Dedifferentiated amniotic fluid mesenchymal stem cell (primary cell): ENCODE measurements at regions not wholly inside any gene's neighbourhood (a gene's known extent, or its start where the extent isn't known, plus 50 kb on each side); places are given as distances from the start of the nearest gene placed in this dataset.
"Not testable (repeated sequence)": the region's sequence is repeated elsewhere in the genome, so short reads cannot be mapped to it uniquely, and the experiment has no call there.

Source experiments
- DNase-seq: peaks from one replicate; pipeline ENCODE4 v3.0.0-alpha.2; 2016; ENCODE audit errors: extremely low spot score

DNA sequence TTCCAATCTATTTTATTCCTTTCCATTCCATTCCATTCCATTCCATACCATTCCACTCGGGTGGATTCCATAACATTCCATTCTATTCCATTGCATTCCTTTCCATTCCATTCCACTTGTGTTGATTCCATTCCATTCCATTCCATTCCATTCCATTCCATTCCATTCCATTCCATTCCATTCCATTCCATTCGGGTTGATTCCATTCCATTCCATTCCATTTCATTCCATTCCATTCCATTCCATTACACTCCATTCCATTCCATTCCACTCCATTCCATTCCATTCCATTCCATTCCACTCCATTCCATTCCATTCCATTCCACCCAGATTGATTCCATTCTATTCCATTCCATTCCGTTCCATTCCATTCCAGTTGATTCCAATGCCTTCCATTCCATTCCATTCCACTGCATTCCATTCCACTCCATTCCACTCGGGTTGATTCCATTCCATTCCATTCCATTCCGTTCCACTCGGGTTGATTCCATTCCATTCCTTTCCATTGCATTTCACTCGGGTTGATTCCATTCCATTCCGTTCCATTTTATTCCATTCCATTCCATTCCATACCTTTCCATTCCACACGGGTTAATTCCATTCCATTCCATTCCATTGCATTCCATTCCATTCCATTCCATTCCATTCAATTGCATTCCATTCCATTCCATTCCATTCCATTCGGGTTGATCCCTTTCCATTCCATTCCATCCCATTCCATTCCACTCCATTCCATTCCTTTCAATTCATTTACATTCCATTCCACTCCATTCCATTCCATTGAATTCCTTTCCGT, 168.4 kb downstream of the CWH43 start:
- DNase-seq = peak; percentile 72

DNA sequence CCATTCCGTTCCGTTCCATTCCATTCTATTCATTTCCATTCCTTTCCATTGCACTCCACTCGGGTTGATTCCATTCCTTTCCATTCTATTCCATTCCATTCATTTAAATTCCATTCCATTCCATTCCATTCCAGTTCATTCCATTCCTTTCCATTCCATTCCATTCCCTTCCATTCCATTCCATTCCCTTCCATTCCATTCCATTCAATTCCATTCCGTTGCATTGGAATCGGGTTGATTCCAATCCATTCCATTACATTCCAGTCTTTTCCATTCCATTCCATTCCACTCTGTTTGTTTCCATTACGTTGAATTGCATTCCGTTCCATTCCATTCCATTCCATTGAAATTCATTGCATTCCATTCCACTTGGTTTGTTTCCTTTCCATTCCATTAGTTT, 169.2 kb downstream of the CWH43 start:
- DNase-seq = not testable (repeated sequence)

DNA sequence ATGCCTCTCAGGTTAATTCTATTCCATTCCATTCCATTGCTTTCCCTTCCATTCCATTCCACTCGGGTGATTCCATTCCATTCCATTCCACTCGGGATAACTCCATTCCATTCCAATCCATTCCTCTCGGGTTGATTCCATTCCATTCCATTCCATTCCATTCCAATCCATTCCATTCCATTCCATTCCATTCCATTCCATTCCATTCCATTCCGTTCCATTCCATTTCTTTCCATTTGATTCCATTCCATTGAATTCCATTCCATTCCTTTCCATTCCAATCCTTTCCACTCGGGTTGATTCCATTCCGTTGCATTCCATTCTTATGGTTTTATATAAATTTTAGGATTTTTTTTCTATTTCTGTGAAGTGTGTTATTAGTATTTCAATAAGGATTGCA, 170.2 kb downstream of the CWH43 start:
- not testable (repeated sequence) for DNase-seq

DNA sequence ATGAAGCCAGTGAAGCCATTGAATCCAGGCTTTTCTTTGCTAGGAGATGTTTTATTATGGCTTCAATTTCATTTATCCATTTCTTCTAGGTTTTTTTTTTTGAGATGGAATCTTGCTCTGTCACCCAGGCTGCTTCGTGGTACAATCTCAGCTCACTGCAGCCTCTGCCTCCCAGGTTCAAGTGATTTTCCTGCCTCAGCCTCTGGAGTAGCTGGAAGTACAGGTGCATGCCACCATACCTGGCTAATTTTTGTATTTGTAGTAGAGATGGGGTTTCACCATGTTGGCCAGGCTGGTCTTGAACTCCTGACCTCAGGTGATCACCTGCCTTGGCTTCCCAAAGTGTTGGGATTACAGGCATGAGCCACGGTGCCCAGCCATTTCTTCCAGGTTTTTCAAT, 171.6 kb downstream of the CWH43 start:
- DNase-seq = not testable (repeated sequence)

DNA sequence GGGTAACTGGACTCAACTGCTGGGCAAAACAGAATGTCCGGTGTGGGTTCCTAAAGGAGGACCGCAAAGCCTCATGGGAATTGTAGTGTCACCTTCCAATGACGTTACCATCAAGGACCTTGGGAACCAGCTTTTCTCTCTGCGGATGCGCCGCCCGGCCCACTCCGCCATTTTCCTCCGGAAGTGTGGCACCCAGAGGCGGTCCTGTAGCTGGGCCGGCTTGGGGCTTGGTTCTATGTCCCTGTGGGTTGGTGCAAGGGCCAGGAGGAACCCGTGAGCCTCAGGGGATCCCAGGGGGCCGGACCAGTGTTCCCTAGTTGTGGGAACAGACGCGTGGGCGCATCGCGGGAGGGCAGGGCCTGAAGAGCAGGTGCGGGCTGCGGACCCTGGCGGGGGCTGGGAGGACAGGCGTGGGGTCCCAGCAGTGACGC, 175.1 kb downstream of the CWH43 start:
- not testable (repeated sequence) for DNase-seq

DNA sequence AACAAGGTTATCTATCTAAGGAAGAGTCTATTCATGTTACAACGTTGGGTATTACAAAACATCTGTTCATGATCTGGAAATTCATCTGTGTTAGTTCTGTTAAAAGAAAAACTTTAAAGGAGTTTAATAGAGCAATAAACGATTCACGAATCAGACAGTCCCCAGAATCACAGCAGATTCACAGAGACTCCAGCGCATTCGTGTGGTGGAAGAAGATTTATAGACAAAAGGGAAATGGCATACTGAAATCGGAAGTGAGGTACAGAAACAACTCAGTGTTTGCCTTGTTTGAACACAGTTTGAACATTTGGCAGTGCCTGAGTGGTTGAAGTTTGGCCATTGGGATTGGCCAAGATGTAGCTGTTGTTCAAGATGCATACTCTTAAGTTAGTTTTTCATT, 178.8 kb downstream of the CWH43 start:
- DNase-seq = not testable (repeated sequence)

DNA sequence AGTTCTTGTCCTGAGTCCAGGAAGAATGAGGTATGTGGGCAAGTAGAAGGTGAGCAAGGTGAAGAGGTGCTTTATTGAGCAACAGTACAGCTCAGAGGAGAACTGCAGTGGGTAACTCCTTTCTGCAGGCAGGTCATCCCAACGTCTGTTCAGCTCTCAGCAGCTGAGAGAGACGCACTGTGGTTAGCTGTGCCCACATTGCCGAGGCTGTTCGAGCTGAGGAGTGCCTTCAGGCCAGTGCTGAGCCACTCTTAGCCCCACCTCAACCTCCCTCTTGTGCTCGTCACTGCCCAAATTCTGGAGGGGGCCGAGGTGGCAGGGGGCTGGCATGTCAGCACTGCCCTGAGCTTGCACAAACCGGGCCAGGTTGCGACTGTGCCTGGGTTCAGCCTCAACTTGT, 191.8 kb downstream of the CWH43 start:
- not testable (repeated sequence) for DNase-seq

DNA sequence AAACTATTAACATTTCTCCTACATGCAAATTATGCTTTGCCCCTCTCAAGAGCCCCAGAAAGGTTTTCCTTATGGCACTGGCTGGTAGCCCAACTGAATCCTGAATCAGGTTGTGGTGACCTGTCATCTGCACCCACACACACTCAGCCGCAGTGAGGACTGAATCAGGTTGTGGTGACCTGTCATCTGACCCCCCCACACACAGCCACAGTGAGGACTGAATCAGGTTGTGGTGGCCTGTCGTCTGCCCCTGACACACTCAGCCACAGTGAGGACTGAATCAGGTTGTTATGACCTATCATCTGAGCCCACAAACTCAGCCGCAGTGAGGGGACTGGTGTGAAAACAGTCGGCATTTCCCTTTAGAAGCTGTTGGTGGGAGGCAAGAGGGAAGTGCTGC, 195.0 kb downstream of the CWH43 start:
- not testable (repeated sequence) for DNase-seq

DNA sequence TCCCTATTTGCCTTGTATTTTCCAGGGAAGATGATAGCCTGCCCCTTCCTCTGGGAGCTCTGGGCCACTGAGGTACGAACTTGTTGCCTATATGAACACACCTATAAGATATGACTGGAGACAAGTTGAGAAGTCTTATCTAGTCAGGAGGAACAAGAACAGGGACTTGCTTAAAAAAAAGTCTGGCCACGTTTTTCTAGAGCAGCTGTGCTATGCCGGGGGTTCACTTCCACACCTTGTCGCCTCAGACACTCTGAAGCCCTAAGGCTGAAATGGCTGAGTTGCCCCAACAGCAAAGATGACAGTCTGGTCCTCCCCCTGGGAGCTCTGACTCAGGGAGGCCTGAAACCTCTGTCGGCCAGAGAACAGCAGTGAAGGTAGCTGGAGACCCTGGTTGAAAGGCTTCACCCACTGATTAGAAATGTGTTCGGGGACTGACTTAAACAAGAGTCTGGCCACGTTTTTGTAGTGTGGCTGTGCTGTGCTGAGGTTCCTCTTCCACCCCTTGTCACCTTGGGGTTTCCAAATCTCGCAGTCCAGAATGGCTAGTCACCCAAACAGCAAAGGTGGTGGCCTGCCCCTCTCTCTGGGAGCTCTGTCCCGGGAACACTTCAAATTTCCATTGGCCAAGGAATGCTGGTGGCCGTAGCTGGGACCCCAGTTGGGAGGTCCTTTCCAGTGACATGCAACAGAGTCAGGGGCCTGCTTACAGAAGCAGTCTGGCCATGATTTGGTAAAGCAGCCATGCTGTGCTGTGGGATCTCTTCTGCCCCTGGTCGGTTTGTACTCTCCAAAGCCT, 225.5 kb downstream of the CWH43 start:
- DNase-seq = not testable (repeated sequence)

DNA sequence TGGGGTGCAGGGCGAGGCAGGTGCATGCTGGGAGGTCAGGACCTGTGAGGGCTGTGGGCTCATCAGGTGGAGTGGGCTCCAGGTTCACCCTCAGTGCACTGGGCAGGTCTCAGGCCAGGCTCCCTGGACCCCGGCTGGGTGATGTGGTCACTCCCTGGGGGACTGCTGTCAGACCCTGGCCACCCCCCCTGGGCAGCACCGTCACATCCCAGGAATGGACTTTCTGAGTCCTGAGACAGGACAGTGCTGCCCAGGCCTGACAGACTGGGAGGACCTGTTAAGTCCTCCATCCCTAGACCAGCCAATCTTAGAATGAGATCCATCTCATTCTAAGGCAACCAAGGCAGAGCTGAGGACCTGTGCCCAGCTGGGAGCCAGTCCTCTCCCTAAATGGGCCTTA, 227.2 kb downstream of the CWH43 start:
- not testable (repeated sequence) for DNase-seq

DNA sequence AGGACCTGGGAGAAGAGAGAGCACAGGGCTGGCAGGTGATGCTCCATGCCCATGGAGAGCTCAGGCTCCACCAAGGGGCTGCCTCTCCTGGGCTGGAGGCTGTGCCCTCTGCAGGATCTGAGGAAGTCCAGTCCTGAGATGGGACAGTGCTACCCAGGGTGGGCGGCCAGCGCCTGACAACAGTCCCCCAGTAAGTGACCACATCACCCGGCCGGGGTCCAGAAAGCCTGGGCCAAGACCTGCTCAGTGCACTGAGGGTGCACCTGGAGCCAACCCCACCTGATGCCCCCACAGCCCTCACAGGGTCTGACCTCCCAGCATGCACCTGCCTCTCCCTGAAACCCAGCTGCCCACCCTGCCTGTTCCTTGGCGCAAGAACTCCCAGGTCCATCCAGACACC, 227.7 kb downstream of the CWH43 start:
- not testable (repeated sequence) for DNase-seq

DNA sequence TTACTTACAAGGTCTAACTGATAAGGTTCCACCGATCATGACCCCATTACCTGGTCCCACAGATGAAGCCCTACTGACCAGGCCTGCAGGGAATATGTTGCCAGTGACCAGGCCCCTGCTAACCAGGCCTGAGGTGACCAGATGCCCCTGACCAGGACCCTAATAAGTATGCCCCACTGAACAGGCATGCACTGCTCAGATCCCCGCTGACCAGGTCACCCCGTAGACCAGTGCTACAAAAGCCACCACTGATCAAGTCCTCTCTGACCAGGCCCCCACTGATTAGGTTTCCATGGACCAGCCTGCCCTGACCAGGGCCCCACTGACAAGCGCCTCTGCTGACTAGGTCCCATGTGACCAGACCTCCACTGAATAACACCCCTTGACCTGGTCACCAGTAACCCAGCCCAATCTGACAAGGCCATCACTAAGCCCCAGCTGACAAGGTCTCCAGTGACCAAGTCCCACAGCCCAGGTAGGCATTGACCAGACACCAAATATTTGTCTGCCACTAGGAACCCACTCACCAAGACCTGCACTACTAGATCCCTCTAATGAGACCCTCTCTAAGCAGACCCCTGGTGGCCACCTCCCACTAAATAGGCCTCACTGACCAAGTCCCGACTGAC, 228.5 kb downstream of the CWH43 start:
- DNase-seq = not testable (repeated sequence)

DNA sequence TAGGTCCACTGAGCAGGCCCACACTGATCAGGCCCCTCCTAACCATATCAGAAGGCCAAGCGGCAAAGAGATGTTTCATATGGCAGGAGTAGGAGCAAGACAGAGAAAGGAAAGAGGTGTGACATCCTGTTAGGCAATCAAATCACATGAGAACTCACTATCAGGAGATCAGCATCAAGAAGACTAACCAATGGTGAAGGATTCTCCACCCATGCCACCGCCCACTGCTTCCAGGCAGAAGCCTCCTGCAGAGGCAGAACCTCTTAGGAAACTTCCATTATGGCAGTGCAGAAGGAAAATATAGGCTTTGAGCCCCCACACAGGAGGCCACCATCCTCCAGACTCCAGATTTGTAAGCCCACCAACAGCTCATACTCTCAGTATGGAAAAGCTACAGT, 229.0 kb downstream of the CWH43 start:
- DNase-seq = not testable (repeated sequence)

DNA sequence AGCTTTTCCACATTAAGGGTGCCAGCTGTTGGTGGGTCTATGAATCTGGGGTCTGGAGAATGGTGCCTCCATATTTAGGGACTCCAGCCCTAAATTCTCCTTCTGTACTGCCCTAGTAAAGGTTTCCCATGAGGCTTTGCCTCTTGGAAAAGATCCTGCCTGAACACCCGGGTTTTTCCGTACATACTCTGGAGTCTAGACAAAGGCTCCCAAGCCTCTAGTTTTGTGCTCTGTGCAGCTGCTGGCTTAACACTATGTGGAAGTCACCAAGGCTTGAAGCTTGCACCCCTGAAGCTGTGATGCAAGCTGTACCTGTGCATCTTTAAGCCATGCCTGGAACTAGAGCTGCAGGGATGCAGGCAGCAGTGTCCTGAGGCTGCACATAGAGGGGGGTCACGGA, 230.5 kb downstream of the CWH43 start:
- not testable (repeated sequence) for DNase-seq

DNA sequence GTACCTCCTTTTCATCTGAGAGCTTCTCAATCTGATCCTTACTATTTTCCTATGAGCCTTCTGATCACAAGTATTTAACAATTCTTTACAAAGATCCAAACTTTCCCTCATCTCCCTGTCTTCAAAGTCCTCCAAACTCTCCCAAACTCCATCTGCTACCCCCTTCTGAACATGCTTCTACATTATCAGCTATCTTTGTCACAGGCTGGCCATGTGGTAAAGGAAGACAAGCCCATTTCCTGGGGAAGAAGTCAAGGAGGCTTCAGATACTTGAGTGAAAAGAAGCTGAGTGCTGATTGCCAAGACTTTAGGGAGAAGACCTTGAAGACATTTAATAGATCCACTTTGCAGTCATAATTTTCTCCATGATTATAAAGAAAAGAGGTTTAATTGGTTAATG, 231.4 kb downstream of the CWH43 start:
- no peak for DNase-seq

DNA sequence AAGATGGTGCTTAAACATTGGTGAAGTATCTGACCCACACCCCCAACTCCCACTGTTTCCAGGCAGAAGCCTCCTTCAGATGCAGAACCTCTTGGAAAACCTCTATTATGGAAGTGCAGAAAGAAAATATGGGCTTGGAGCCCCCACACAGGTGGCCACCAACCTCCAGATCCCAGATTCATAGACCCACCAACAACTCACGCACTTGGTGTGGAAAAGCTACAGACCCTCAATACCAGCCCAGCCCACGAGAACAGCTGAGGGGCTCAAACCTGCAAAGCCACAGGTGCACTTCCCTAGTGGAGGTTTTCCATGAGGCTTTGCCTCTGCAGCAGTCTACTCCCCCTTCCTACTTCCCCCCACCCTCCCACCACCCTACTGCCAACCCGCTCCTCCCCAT, 232.0 kb downstream of the CWH43 start:
- not testable (repeated sequence) for DNase-seq

DNA sequence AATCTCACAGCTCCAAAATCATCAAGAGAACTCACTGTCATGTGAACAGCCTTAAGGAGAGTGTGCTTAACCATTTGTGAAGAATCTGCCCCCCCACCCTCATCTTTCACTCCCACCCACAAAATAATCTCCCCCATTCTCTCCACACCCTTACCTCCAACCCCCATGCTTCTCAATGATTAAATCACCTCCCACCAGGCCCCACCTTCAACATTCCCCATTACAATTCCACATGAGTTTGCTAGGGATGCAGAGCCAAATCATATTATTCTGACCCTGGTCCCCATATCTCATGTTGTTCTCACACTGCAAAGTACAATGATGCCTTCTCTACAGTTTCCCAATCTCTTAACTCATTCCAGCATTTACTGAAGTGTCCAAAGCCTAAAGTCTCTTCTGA, 232.9 kb downstream of the CWH43 start:
- not testable (repeated sequence) for DNase-seq

DNA sequence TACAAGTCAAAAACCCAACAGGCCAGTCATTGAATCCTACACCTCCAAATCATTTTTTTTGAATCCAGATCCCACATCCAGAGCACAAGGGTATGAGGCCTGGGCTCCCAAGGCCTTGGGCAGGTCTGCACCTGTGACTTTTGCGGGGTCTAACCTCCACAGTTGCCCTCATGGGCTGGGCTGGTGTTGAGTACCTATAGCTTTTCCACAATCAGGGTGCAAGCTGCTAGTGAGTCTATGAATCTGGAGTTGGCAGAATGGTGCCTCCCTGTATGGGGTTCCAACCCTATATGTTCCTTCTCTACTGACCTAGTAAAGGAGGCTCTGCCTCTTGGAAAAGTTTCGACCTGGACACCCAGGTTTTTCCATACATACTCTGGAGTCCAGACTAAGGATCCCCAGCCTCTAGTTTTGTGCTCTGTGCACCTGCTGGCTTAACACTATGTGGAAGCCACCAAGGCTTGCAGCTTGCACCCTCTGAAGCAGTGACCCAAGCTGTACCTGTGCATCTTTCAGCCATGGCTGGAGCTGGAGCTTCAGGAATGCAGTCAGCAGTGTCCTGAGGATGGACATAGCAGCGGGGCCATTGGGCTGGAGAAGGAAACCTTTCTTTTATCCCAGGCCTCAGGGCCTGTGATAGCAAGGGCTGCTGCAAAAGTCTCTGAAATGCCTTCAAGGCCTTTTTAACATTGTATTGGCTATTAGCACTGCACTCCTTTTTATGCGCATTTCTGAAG, 233.6 kb downstream of the CWH43 start:
- DNase-seq = peak; percentile 16

DNA sequence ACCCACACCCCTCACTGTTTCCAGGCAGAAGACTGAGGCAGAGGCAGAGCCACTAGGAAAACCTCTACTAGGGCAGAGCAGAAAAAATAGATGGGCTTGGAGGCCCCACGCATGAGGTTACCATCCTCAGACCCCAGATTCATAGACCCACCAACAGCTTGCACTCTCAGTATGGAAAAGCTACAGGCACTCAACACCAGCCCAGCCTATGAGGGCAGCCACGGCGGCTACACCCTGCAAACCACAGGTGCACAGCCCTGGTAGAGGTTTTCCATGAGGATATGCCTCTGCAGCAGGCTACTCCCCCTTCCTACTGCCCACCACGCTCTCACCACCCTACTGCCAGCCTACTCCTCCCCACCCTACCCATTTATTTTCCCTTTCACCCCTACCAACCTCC, 235.1 kb downstream of the CWH43 start:
- no peak for DNase-seq

DNA sequence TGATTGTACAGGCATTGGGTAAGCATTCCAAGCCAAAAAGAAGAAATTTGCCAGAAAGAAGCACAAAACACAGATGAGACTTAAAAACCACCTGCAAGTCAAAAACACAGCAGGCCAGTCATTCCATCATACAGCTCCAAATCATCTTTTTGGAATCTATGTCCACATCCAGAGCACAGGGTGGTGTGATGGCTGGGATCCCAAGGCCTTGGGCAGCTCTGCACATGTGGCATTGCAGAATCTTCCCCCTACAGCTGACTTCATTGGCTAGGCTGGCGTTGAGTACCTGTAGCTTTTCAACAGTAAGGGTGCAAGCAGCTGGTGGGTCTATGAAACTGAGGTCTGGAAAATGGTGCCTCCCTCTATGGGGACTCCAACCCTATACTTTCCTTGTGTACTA, 236.7 kb downstream of the CWH43 start:
- DNase-seq = not testable (repeated sequence)

DNA sequence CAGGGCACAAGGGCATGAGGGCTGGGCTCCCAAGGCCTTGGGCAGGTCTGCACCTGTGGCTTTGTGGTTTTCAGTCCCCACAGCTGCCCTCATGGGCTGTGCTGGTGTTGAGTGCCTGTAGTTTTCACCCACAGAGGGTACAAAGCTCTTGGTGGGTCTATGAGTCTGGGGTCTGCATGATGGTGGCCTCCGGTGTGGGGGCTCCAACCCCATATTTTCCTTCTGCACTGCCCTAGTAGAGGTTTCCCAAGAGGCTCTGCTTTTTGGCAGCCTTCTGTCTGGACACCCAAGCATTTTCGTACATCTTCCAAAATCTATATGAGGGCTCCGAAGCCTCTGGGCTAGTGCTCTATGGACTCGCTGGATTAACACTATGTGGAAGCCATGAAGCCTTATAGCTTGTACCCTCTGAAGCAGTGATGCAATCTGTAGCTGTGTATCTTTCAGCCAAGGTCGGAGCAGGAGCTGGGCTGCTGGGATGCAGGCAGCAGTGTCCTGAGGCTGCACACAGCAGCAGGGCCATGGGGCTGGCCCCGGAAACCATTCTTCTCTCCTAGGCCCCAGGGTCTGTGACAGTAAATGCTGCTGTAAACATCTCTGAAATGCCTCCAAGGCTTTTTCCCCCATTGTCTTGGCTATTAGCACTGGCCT, 240.3 kb downstream of the CWH43 start:
- DNase-seq = not testable (repeated sequence)
